Chondrocyte (in vitro differentiated cells): ENCODE measurements at regions not wholly inside any gene's neighbourhood (a gene's known extent, or its start where the extent isn't known, plus 50 kb on each side); places are given as distances from the start of the nearest gene placed in this dataset.

Experiments used
- DNase-seq: peaks from one replicate; pipeline ENCODE4 v3.0.0; 2021; ENCODE audit warnings: mixed read lengths, low spot score
- H3K27ac Mint-ChIP-seq: one replicate; pipeline ENCODE4 v1.8.0; 2021; ENCODE audit warnings: mild to moderate bottlenecking, moderate library complexity, mixed read lengths; ENCODE audit not compliant: unreplicated experiment
- H3K27me3 Mint-ChIP-seq: 2 replicates; pipeline ENCODE4 v1.8.0; 2021; ENCODE audit warnings: low read depth, mixed read lengths
- H3K36me3 Mint-ChIP-seq: 2 replicates; pipeline ENCODE4 v1.8.0; 2021; ENCODE audit warnings: low read depth, mixed read lengths
- H3K4me1 Mint-ChIP-seq: 2 replicates; pipeline ENCODE4 v1.8.0; 2021; ENCODE audit warnings: low read depth, mild to moderate bottlenecking, mixed read lengths
- H3K4me3 Mint-ChIP-seq: one replicate; pipeline ENCODE4 v1.8.0; 2021; ENCODE audit warnings: mild to moderate bottlenecking, moderate library complexity, mixed read lengths; ENCODE audit not compliant: unreplicated experiment
- H3K9me3 Mint-ChIP-seq: 2 replicates; pipeline ENCODE4 v1.8.0; 2021; ENCODE audit warnings: low read depth, mixed read lengths
- TF ChIP-seq, protein P1 (sequence below): fragments of 200-600 bp; sonication (generic); IDR thresholded peaks from 2 replicates; pipeline ENCODE4 v1.5.0; 2021; ENCODE audit warnings: antibody characterized with exemption, mild to moderate bottlenecking, moderate library complexity

DNA sequence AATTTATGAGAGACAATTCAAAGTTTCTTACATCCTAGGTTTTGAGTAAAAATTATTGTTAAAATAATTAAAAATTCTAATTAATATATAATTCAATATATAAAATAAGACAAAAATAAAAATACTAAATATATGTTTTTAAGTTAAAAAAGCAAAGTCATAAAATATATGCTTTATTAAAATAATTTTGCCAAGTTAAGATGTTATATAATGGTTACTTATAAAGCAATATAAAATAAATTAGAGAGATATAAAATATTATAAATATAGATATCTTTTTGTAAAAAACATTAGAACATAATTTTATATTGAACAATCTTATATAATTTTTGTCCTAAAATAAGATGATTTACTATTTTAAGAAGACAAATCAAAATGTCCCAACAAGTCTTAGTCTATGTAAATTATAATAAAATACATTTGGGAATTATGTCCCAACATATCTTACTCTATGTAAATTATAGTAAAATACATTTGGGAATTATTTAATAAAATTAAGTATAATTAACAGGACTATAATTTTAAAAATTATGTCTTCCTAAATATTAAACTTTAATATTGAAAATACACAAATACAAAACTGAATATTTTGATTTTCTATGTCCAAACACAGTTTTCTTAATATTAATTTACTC, 67.7 kb upstream of the TOP3B start:
- no peak overlapping the region for H3K27ac Mint-ChIP-seq
- H3K9me3 Mint-ChIP-seq = peaks cover 8% of the 10 kb centered on the region
- H3K4me3 Mint-ChIP-seq = no peak overlapping the region
- TF ChIP-seq, protein P1, sequence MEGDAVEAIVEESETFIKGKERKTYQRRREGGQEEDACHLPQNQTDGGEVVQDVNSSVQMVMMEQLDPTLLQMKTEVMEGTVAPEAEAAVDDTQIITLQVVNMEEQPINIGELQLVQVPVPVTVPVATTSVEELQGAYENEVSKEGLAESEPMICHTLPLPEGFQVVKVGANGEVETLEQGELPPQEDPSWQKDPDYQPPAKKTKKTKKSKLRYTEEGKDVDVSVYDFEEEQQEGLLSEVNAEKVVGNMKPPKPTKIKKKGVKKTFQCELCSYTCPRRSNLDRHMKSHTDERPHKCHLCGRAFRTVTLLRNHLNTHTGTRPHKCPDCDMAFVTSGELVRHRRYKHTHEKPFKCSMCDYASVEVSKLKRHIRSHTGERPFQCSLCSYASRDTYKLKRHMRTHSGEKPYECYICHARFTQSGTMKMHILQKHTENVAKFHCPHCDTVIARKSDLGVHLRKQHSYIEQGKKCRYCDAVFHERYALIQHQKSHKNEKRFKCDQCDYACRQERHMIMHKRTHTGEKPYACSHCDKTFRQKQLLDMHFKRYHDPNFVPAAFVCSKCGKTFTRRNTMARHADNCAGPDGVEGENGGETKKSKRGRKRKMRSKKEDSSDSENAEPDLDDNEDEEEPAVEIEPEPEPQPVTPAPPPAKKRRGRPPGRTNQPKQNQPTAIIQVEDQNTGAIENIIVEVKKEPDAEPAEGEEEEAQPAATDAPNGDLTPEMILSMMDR = no peak
- DNase-seq = no peak
- H3K4me1 Mint-ChIP-seq = no peaks in the 10 kb centered on the region
- peaks cover 64% of the 10 kb centered on the region for H3K27me3 Mint-ChIP-seq
- H3K36me3 Mint-ChIP-seq = peaks cover 3% of the 10 kb centered on the region

DNA sequence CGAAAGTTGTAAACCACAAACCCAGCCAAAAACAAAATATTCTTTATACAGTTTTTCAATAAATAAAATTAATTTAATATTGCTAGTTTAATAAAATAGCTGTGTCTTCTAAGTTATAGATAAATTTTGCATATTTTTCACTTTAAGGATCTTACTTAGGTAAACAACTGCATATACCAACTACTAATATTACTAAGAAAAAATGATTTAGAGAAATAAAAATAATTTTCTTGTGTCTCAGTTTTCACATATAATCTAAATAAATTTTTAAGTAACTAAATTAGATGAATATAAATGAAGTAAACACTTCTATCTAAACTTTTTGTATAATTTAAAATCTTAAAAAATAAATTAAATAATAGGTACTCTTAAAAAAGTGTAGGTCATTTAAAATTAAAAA, 67.1 kb upstream of the TOP3B start:
- TF ChIP-seq, protein P1 = no peak
- Mint-ChIP-seq H3K27ac (no peak overlapping the region), H3K4me1 (no peaks in the 10 kb centered on the region), H3K27me3 (peaks cover 59% of the 10 kb centered on the region), H3K9me3 (peaks cover 8% of the 10 kb centered on the region), H3K4me3 (no peak overlapping the region), H3K36me3 (peaks cover 3% of the 10 kb centered on the region)
- no peak for DNase-seq

DNA sequence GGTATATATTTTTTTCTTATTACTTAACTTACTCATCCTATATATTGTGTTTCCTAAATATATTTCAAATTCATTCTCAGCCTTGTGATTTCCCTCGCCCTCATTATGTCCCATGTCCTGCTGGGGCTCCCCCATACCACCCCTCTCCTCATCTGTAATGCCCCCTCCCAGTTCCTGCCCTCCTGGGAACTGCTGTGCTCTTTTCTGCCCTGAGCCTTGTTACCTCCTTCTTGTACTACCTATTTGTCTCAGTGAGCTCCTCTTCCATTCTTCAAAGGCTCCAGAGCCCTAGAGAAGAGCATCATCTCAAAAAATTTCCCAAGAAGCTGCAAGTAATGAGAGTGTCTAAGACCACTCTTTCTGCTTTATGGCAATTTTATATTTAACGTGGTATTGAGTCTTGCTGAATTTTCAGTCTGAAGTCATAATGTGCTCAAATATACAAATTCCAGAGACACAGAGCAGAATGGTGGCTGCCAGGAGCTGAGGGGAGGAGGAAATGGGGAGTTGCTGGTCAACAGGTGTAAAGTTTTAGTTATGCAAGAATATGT, 66.5 kb upstream of the TOP3B start:
- Mint-ChIP-seq H3K9me3 (peaks cover 8% of the 10 kb centered on the region), H3K4me1 (no peaks in the 10 kb centered on the region), H3K27ac (no peak overlapping the region), H3K4me3 (no peak overlapping the region), H3K36me3 (peaks cover 2% of the 10 kb centered on the region), H3K27me3 (peaks cover 56% of the 10 kb centered on the region)
- TF ChIP-seq, protein P1 = no peak
- DNase-seq = no peak

DNA sequence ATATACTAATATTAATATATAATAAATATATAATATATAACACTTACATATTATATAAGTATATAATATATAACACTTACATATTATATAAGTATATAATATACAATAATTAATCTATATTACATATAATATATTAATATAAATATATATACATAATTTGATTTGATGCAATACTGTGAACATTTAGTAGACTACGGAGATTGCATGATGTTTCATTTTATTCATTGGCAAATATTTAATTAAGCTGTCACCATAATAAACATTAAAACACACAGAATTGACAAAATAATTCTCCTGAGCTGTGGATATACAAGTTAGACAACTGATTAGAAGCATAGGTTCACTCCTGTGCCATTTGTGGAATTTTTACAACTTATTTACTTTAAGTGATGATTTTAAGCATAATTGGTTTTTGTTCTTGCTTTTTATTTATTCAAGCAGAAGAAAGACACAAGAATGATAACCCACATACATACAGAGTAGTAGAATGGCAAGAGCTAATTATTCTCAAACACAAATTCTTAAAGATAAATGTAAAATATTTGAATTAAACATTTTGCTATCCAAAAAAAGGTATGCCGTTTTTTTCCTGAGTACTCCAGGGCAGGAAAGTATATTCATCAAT, 65.8 kb upstream of the TOP3B start:
- peaks cover 8% of the 10 kb centered on the region for H3K9me3 Mint-ChIP-seq
- TF ChIP-seq, protein P1 = no peak
- H3K4me3 Mint-ChIP-seq = no peak overlapping the region
- peaks cover 2% of the 10 kb centered on the region for H3K36me3 Mint-ChIP-seq
- no peak overlapping the region for H3K27ac Mint-ChIP-seq
- H3K27me3 Mint-ChIP-seq = peaks cover 53% of the 10 kb centered on the region
- H3K4me1 Mint-ChIP-seq = no peaks in the 10 kb centered on the region
- DNase-seq = no peak

DNA sequence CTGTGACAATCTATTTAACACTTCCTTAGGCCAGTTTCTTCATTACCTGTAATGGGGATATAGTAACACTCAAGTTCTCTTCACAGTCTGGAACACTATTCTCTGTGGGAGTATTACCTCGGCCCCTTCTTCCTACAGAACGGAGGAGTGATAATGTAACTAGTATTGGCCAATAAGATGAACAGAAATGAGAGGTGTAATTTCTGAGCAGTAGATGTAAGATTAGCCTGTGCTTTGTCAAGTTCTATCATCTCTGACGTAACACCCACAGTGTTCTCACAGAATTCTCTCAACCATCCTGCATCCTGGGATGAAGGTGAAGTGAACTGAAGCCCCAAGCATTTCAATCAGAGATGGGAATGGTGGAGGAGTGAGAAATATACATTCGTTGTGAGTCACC, 65.2 kb upstream of the TOP3B start:
- TF ChIP-seq, protein P1 = no peak
- Mint-ChIP-seq H3K4me3 (no peak overlapping the region), H3K9me3 (peaks cover 4% of the 10 kb centered on the region), H3K36me3 (peaks cover 2% of the 10 kb centered on the region), H3K4me1 (no peaks in the 10 kb centered on the region), H3K27ac (no peak overlapping the region), H3K27me3 (peaks cover 53% of the 10 kb centered on the region)
- no peak for DNase-seq
